ENCODE measurements at regions not wholly inside any gene's neighbourhood (a gene's known extent, or its start where the extent isn't known, plus 50 kb on each side); places are given as distances from the start of the nearest gene placed in this dataset.
A peak's percentile ranks its signal among the peaks of the same experiment; 100 is the strongest.

GRCh38 chr3:5580826-5581225 lies 393.3 kb downstream of the EDEM1 start (continued):
- TF ChIP-seq SFPQ (IDR thresholded peaks at IDR 0.05; ENCODE audit: low read depth, low read length): no peak
- no peak for TF ChIP-seq THRA (IDR thresholded peaks at IDR 0.05)
- TF ChIP-seq TRIM25 (IDR thresholded peaks at IDR 0.05; ENCODE audit: borderline replicate concordance): no peak
- TF ChIP-seq C11orf30 (IDR thresholded peaks at IDR 0.05; ENCODE audit: low read depth): peak; percentile 40; the same call in 1 of the 2 replicates
- 0 out of 2 replicates have a peak, but pooled peaks have one; percentile 8 for TF ChIP-seq ATF3 (IDR thresholded peaks at IDR 0.05)
- no peak for TF ChIP-seq ATF3 (CRISPR knock-in tag; conservative IDR thresholded peaks at IDR 0.05)
